Cardiac septum (tissue), 1 donor: ENCODE measurements at regions not wholly inside any gene's neighbourhood (a gene's known extent, or its start where the extent isn't known, plus 50 kb on each side); places are given as distances from the start of the nearest gene placed in this dataset.

ENCODE experiments used
- DNase-seq: peaks from one replicate; pipeline ENCODE4 v3.0.0-alpha.2; 2020; ENCODE audit warnings: low spot score
- intact Hi-C: fragments of 100-400 bp; cut with DNase I; formaldehyde crosslinking; loops from one replicate; pipeline ENCODE4 v1.14.0; 2022
- donor health status: DM: no; HTN: no; CAD: no.

DNA sequence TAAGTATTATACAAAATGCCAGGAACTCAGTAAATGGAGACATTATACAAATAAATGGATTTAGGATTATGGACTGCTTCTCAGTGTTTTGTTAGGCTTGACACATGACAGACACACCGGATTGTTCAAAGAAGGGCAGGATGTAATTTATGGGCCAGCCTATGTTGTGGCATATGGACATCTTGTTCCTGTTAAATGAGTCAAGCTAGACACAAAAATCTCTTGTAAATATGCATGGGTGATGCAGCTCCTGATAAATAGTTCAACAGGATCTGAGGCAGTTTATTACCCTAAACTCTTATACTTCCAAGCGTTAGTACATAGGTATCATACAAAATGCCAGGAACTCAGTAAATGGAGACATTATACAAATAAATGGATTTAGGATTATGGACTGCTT lies 502.3 kb downstream of the TBC1D4 start:
- no peak for DNase-seq
- intact Hi-C loops = no loop called here

GRCh38 chr13:74978591-74978990 lies 503.4 kb downstream of the TBC1D4 start:
- intact Hi-C loops = no loop called here
- no peak for DNase-seq

DNA sequence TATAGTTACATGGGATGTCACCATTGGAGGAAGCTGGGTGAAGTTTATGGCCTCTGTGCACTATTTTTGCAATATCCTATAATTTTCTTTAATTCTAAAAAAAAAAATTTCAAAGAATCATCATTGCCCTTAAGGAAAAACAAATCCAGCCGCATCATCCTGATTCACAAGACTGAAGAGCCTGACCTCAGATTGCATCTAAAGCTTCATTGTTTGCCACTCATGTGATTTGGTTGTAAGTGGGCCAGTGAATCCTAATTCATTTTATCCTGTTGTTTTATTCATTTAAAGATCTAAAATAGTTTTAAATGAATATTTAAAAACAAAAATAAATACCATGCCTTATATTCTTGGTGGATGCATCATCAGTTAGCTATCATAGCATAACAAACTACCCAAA lies 504.5 kb downstream of the TBC1D4 start:
- no peak for DNase-seq
- intact Hi-C loops = no loop called here

- intact Hi-C loops = loop anchor here (1.0 kb wide), 1 partner anchor 18 kb away; no protein-coding TSS in a partner anchor
- DNase-seq = no peak
Observed at GRCh38 chr13:74975111-74975510, 506.9 kb downstream of the TBC1D4 start.

- no peak for DNase-seq
- intact Hi-C loops = no loop called here
Observed at GRCh38 chr13:74973935-74974879, 507.8 kb downstream of the TBC1D4 start.

DNA sequence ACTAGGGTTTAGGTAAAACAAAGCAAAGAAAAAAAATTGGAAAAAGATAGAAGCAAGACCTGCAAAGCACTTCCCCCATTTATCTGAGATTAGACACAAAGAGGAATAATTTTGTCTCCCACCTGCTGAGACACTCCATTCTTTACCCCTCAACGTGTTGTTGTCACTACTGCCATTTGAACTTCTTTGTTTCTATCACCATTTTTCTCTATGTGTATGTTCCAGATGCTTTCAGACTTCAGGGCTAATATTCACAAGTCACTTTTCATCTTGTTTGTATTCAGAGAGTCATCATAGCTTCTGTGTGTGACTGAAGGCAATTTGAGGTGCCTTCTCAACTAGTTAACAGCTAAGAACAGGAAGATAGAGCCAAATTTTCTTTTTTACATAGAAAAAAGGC lies 512.5 kb downstream of the TBC1D4 start:
- intact Hi-C loops = no loop called here
- DNase-seq = no peak

- intact Hi-C loops = no loop called here
- DNase-seq = no peak
Observed at GRCh38 chr13:74966814-74967424, 515.0 kb downstream of the TBC1D4 start.

DNA sequence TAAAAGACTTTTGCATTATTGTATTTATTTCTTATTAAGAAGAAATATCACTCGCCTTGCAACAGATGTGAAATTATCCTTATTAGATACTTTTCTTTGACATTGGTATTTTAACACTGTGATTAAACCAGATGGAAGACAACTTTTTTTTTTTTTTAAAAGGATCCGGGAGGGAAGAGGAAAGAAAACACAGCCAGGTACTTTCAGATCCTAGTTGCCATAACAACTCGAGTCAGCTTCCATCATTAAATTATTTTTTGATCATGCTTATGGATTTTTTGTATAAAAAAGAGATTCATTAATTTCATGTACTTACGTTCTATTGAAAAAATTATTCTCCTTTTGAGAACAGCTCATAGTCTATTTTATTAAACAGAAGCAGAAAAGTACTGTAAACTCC lies 515.7 kb downstream of the TBC1D4 start:
- intact Hi-C loops = no loop called here
- DNase-seq = no peak

DNA sequence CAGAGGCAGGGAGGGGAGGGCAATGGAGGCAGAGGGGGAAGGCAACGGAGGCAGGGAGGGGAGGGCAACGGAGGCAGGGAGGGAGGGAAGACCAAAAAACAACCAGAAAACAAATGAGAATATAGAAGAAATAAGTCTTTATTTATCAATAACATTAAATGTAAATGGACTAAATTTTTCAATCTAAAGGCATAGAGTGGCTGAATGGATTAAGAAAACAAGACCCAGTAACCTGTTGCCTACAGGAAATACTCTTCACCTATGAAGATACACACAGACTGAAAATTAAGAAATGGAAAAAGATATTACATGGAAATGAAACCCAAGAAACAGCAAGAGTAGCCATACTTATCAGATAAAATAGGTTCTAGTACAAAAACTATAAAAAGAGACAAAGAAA lies 536.3 kb downstream of the TBC1D4 start:
- DNase-seq = no peak
- intact Hi-C loops = no loop called here

DNA sequence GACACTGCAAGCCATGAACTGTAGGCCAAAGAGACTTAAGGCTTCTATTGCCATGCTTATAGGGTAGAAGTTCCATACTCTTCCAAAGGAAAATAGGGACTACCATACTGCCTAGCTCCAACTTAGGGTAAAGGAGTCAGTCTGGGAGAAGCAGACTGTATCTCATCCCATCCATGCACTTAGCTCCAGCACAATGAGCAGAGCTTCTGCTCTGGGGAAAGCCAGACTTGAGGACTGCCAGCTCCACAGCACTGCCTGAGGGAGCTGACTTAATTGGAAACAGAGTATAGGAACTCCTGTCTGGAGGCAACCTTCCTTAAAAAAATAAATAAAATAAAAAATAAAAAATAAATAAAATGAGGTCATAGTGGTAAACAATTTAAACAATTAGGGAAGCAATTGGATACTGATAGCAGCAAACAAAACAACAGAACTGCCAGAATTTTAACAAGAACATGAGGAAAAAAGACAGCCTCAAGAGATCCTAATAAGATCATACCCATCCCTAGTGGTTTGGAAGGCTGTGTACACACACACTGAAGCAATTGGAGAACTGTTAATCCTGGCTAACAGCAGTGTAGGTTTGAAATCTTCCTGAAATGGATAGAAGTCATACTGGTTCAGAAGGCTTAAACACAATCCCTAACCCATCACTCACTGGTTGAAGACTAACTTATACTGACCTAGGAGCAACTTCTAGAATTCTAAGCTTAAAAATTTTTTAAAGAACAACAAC lies 550.1 kb downstream of the TBC1D4 start:
- intact Hi-C loops = no loop called here
- no peak for DNase-seq

DNA sequence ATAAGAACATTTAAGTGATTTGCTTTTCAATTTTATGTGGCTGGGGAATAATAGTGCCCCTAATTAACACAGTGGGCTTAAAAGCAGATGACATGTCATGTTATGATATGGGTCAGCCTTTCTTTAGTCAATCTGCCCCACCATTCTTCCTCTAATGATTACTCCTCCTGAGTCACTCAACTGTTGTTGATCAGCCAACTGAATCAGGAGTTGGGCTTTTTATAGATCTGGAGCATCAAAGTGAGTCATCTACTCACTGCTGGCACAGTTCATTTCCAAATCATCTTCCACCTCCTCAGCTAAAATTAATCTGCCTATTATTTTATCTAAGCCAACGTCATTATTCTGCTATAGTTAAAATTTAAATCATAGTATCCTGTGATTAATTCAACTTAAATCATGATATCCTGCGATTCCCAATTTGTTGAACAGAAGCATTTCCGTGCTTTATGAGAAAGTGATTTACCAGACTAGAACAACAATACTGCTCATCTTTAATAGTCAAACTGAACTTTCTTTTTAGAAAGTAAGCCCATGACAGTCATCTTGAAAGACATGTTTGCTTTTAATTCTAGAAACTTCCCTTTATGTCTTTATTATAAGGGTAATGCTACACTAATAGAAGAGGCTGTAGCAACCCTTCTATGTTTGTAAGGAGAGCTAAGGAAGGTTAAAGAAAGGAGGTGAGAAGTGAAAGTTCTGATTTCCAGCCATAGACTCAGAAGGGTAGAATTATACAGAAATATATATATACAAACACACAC lies 551.4 kb downstream of the TBC1D4 start:
- intact Hi-C loops = no loop called here
- no peak for DNase-seq

- DNase-seq = no peak
- intact Hi-C loops = no loop called here
Observed at GRCh38 chr13:74929436-74929835, 552.5 kb downstream of the TBC1D4 start.

- intact Hi-C loops = no loop called here
- no peak for DNase-seq
Observed at GRCh38 chr13:74927823-74928222, 554.1 kb downstream of the TBC1D4 start.

- no peak for DNase-seq
- intact Hi-C loops = no loop called here
Observed at GRCh38 chr13:74922963-74923362, 559.0 kb downstream of the TBC1D4 start.

DNA sequence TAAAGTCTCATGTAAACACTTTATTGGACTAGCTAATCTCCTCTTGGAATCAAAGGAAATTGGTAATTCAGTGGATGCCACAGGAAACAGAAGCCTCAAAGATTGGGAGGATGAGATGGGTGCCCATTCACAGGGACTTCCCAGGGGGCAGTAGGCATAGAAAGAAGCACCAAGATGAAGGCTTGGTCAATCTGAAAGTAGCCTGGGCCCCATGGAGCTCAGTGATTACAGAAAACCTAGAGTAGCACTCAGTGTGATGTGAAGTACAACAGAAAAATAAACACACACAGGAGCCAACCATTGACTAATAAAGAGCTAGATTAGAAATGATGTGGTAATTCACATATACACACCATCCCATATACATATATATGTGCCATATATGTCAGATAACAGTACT lies 560.6 kb downstream of the TBC1D4 start:
- no peak for DNase-seq
- intact Hi-C loops = no loop called here

DNA sequence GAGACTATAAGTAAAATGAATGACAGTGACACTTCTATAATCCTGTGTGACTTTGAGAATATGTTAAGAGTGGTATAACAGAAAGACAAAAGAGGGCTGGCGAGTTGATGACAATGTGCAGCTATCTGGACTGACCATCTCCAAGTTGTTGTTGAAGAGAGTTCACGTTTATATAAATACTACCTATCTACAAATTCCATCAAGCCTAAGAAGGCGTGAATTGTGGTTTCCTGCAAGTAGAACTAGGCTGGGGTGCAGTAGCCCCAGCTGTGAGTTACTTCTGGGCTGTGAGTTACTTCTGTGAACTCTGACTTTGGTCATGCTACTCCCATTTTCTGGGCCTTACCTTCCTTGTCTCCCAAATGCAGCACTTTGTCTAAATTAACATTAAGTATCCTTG lies 561.0 kb downstream of the TBC1D4 start:
- intact Hi-C loops = no loop called here
- no peak for DNase-seq

DNA sequence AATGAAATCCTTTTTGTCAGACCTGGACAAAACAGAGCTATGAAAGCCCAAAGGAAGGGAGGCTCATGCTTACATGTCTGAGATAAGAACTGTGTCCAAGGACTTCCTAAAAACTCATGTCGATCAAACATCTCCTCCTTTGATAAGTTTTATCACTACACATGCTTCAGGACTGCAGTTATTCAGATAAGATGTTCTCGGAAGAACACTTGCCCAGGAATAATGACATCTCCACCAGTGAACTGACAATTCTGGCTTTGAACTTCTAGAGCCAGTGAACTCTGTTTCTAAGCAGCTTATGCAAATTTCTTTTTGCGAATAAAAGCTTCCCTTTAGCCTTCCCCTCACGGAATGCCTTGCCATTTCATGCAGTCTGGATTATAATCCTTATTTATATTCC lies 561.6 kb downstream of the TBC1D4 start:
- DNase-seq = no peak
- intact Hi-C loops = no loop called here

- intact Hi-C loops = no loop called here
Observed at GRCh38 chr13:74919914-74920313, 562.1 kb downstream of the TBC1D4 start.

GRCh38 chr13:74912898-74913297 lies 569.1 kb downstream of the TBC1D4 start:
- no peak for DNase-seq
- intact Hi-C loops = no loop called here

More at GRCh38 chr13:74919914-74920313, 562.1 kb downstream of the TBC1D4 start:
- no peak for DNase-seq

DNA sequence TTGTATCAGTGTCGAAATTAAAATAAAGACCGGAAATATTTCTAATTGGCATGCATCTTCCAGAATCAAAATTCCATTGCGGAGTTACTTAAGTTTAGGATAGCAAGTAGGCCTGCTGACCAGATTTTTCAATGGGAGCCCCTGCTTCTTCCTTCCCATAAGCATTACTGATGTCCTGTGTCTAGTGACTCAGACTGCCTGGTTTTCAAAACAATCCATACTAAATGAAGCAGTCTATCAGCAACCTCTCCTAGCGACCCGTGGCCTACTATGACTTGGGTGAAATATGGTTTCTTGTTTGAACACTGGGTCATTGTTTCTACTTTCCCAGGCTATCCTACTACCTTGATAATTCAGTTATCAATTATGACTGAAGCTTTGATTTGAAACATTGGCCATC lies 571.6 kb downstream of the TBC1D4 start:
- DNase-seq = no peak
- intact Hi-C loops = no loop called here
